Osteocyte (in vitro differentiated cells): ENCODE measurements at regions not wholly inside any gene's neighbourhood (a gene's known extent, or its start where the extent isn't known, plus 50 kb on each side); places are given as distances from the start of the nearest gene placed in this dataset.

ENCODE experiments used
- DNase-seq: peaks from one replicate; pipeline ENCODE4 v3.0.0; 2021; ENCODE audit warnings: mixed read lengths; ENCODE audit not compliant: unreplicated experiment; ENCODE audit errors: extremely low spot score
- H3K27ac Mint-ChIP-seq: one replicate; pipeline ENCODE4 v1.8.0; 2021; ENCODE audit warnings: mild to moderate bottlenecking, mixed read lengths; ENCODE audit not compliant: unreplicated experiment
- H3K27me3 Mint-ChIP-seq: one replicate; pipeline ENCODE4 v1.8.0; 2021; ENCODE audit warnings: mixed read lengths; ENCODE audit not compliant: unreplicated experiment
- H3K36me3 Mint-ChIP-seq: one replicate; pipeline ENCODE4 v1.8.0; 2021; ENCODE audit warnings: mixed read lengths; ENCODE audit not compliant: unreplicated experiment
- H3K4me1 Mint-ChIP-seq: one replicate; pipeline ENCODE4 v1.8.0; 2021; ENCODE audit warnings: mixed read lengths; ENCODE audit not compliant: unreplicated experiment
- H3K4me3 Mint-ChIP-seq: one replicate; pipeline ENCODE4 v1.8.0; 2021; ENCODE audit warnings: mild to moderate bottlenecking, moderate library complexity, mixed read lengths; ENCODE audit not compliant: unreplicated experiment
- H3K9me3 Mint-ChIP-seq: one replicate; pipeline ENCODE4 v1.8.0; 2021; ENCODE audit warnings: mixed read lengths; ENCODE audit not compliant: unreplicated experiment
- TF ChIP-seq, protein P1 (sequence below): fragments of 200-600 bp; sonication (generic); IDR thresholded peaks from 2 replicates; pipeline ENCODE4 v1.5.0; 2021; ENCODE audit warnings: antibody characterized with exemption, mild to moderate bottlenecking, moderate library complexity

DNA sequence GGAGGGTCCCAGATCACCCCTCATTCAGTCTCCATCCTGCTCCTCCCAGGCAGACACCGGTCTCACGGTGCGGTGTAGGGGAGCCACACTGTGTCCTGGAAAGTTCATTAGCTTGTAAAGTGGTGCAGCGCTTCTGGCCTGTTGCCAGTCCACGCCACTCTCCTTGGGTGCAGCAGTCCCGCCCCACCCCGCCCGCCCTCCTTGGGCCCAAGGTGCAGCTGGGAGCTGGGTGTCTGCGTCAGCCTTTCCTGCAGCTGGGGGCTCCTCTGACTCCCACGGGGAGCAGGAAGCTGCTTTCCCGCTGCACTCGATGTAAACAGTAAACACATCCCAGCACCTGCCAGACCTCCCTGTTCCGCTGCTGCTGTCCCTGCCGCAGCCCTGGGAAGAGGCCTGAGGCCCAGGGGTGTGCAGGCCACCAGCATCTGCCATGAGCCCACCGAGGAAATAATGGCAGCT, 53.8 kb upstream of the ASB18 start:
- no peaks in the 10 kb centered on the region for H3K36me3 Mint-ChIP-seq
- DNase-seq = peak; percentile 60
- no peak overlapping the region for H3K27ac Mint-ChIP-seq
- H3K27me3 Mint-ChIP-seq = no peaks in the 10 kb centered on the region
- peaks cover 11% of the 10 kb centered on the region for H3K9me3 Mint-ChIP-seq
- H3K4me1 Mint-ChIP-seq = no peaks in the 10 kb centered on the region
- H3K4me3 Mint-ChIP-seq = no peak overlapping the region
- TF ChIP-seq, protein P1, sequence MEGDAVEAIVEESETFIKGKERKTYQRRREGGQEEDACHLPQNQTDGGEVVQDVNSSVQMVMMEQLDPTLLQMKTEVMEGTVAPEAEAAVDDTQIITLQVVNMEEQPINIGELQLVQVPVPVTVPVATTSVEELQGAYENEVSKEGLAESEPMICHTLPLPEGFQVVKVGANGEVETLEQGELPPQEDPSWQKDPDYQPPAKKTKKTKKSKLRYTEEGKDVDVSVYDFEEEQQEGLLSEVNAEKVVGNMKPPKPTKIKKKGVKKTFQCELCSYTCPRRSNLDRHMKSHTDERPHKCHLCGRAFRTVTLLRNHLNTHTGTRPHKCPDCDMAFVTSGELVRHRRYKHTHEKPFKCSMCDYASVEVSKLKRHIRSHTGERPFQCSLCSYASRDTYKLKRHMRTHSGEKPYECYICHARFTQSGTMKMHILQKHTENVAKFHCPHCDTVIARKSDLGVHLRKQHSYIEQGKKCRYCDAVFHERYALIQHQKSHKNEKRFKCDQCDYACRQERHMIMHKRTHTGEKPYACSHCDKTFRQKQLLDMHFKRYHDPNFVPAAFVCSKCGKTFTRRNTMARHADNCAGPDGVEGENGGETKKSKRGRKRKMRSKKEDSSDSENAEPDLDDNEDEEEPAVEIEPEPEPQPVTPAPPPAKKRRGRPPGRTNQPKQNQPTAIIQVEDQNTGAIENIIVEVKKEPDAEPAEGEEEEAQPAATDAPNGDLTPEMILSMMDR = no peak

DNA sequence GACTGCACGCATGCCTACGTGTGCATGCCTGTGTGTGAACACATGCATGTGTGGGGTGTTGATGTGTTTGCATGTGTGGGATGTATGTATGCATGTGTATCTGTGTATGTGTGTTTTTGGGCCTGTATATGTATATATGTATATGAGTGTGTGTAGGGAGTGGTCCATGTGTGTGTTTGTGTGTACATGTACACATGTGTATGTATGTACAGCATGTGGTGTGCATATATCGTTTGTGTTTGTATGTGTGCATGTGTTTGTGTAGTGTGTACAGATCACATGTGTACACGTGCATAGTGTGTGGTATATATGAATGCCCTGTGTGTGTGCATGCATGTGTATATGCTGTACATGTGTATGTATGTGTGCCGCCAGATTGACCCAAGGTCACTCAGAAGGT, 54.2 kb upstream of the ASB18 start:
- Mint-ChIP-seq H3K4me3 (no peak overlapping the region), H3K9me3 (peaks cover 9% of the 10 kb centered on the region), H3K27ac (no peak overlapping the region), H3K27me3 (no peaks in the 10 kb centered on the region), H3K4me1 (no peaks in the 10 kb centered on the region), H3K36me3 (no peaks in the 10 kb centered on the region)
- TF ChIP-seq, protein P1 = no peak
- DNase-seq = no peak

DNA sequence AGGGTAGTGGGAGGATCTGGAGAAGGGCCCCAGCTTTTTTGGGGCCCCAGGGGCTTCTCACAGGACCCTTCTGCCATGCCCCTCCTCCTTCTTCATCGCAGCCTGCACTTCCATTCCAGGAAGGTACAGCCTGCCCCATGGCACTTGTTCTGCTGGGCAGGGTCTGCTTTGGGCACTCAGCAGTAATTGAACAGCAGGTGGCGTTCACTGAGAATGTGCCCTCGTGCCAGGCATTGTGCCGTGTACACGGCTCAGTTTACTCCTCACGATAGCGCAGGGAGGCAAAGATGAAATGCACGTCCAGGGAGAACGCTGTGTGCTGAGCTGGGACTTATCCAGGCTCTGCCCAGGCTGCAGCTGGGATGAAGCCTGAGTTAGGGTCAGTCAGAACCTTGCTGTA, 54.8 kb upstream of the ASB18 start:
- H3K4me3 Mint-ChIP-seq = no peak overlapping the region
- H3K27me3 Mint-ChIP-seq = no peaks in the 10 kb centered on the region
- TF ChIP-seq, protein P1 = no peak
- no peaks in the 10 kb centered on the region for H3K4me1 Mint-ChIP-seq
- peaks cover 3% of the 10 kb centered on the region for H3K9me3 Mint-ChIP-seq
- DNase-seq = peak; percentile 73
- no peaks in the 10 kb centered on the region for H3K36me3 Mint-ChIP-seq
- no peak overlapping the region for H3K27ac Mint-ChIP-seq

DNA sequence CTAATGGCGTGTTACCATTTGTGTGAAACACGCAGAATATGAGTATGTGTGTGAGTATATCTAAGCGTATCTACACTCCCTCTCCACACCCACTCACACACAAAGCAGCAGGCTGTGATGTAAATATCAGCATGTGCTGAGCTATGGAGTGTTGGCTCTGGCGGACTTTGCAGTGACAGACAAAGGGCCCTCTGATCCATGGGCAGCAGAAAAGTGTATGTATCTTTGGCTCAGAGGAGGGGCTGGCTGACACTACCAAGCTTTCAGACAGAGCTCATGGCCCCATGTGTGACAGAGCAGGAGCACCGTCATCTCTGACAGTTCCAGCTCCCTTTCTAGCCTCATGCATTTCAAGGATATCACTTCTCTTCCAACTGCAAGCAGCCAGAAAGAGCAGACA, 57.2 kb upstream of the ASB18 start:
- TF ChIP-seq, protein P1 = no peak
- H3K27ac Mint-ChIP-seq = no peak overlapping the region
- no peaks in the 10 kb centered on the region for H3K36me3 Mint-ChIP-seq
- no peaks in the 10 kb centered on the region for H3K9me3 Mint-ChIP-seq
- no peak for DNase-seq
- no peaks in the 10 kb centered on the region for H3K4me1 Mint-ChIP-seq
- H3K27me3 Mint-ChIP-seq = no peaks in the 10 kb centered on the region
- no peak overlapping the region for H3K4me3 Mint-ChIP-seq

DNA sequence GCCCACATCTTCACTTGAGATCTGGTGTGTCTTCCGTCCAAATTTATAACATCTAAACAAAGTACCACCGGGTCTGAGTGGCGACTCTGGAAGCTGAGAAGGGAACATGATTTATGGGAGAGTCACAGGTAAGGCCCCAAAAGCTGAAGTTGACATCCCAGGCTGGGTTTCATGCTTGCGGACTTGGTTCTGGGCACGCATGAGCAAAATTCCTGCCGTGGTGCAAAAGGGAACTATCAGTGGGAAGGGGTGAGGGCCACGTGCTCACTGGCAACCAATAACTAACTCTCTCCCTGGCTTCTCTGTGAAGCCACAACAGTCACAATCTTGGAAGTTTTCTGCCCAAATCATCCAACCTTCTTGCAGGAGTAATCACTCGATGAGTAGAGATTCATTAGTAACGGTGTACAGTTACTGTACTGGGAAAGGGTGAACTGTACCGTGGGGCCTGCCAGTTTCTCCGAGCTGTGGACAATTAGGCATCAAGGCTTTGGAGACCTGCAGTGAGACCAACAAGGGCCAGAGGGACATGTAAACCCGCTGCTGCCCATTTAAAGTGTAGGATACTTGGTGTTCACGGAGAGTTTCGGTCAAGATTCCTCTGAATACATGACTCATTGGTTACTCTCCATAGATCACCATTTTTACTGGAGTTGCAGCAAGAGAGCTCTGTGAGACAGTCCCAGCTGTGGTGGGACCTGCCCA, 69.4 kb upstream of the ASB18 start:
- TF ChIP-seq, protein P1 = no peak
- H3K4me1 Mint-ChIP-seq = peaks cover under 1% of the 10 kb centered on the region
- no peak overlapping the region for H3K4me3 Mint-ChIP-seq
- H3K27me3 Mint-ChIP-seq = no peaks in the 10 kb centered on the region
- H3K36me3 Mint-ChIP-seq = peaks cover 8% of the 10 kb centered on the region
- no peaks in the 10 kb centered on the region for H3K9me3 Mint-ChIP-seq
- DNase-seq = no peak
- H3K27ac Mint-ChIP-seq = no peak overlapping the region
